Nucleus accumbens (tissue), 56 donors: ENCODE measurements at regions not wholly inside any gene's neighbourhood (a gene's known extent, or its start where the extent isn't known, plus 50 kb on each side); places are given as distances from the start of the nearest gene placed in this dataset.

ENCODE experiments used
- DNase-seq, 56 donors: peaks; one replicate each; lab custom pipeline; 2025; lab: John Stamatoyannopoulos, UW

DNA sequence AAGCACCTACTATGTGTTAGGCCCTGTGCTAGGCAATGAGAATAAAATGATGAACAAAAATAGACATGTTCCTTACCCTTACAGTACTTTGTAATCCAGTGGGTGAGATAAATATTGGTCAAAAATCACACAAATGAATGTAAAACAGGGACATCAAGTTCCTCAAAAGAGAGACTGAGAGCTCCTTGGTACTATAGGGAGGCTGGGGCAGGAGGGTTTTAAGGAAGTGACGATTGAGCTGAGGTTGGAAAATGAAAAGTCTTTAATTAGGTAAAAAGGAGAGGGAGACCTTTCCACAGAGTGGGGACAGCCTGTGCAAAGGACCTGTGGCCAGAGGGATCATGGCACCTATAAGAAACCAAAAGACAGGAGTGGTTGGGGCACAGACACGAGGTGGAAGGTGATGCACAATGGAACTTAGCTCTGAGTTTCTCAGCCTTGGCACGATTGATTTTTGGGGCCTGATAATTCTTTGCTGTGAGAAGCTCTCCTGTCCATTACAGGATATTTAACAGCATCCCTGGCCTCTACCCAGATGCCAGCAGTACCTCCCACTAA, 140.3 kb downstream of the CEP57L1 start:
- no peak for DNase-seq

DNA sequence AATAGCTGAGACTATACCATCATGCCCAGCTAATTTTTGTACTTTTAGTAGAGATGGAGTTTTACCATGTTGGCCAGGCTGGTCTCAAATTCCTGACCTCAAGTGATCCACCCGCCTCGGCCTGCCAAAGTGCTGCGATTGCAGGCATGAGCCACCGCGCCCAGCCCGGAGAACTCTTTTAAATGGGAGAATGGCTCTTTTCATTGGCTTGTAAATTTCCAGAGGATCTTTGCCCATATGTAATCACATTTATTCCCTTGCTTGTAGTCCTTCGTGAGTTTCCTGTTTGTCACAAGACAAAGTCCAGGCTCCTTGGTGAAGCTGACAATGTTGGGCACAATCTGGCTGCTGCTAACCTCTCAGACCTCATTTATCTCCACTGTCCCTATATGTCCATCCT, 135.1 kb downstream of the CEP57L1 start:
- no peak for DNase-seq

DNA sequence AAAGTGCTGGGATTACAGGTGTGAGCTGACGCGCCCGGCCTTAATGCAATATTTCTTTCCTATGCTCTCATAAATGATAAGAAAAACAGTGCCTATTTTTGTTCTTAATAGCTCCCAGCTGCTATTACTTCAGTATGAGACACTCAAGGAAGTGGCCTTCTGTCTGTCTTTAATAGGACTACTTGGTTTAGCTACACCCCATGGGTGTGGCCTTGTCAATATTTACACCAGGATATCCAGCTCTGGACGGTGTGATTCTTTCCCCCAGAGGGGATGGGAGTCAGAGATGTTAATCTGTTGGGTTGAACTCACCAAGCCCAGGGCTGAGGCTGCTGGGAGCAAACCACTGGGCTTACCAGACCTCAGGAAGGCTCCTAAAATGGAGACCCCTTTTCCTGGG, 134.2 kb downstream of the CEP57L1 start:
- DNase-seq: no peak

DNA sequence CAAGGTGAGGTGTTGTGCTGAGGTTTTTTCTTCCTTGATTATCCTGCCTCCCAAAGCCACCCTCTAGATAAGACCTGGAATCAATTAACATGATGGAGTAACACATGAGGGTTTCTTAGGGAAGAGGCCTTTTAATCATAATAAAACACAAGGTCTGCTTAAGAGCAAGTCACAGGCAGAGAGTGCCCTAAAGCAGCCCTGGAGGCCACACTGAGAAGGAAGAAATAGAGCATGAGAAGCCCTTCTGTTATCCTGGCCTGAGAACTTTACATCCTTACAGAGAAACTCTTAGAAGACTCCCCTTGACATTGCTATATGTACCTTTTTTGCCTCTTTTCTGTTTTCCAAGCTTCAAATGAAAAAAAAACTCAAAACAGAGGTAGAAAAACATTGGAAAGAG, 132.3 kb downstream of the CEP57L1 start:
- DNase-seq: no peak

DNA sequence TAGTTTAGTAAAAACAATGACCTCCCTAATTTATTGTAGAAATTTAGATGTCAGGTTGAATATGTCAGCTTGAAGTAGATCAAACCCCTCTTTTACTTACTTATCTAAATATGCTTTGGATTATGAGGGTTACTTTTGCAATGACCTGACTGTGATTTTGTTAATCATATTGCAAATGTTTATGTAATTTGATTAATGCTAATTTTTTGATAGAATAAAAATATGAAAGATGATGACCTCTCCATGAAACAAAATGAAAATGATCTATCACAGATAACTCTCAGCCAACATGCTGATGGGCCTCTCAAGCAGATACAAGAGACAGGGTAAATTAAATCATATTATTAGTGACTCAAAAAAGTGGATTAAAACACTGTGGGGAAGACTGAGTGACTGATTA, 131.0 kb downstream of the CEP57L1 start:
- DNase-seq: no peak

DNA sequence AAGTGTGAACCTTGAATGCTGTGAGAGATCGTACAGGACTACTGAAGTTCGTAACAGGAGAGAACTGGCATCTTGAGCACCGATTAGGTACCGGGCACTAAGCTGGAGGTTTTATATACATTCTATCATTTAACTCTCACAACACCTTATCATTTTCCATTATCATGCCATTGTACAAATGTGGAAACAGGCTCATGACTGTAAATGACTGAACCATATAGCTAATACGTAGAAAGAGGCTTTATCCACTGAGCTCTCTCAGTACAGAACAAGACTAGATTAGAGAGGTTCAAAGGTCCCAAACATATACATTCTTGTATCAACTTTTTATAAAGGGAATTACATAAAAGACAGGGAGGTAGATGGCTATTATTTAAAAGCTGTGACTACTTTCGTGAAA, 130.6 kb downstream of the CEP57L1 start:
- no peak for DNase-seq

DNA sequence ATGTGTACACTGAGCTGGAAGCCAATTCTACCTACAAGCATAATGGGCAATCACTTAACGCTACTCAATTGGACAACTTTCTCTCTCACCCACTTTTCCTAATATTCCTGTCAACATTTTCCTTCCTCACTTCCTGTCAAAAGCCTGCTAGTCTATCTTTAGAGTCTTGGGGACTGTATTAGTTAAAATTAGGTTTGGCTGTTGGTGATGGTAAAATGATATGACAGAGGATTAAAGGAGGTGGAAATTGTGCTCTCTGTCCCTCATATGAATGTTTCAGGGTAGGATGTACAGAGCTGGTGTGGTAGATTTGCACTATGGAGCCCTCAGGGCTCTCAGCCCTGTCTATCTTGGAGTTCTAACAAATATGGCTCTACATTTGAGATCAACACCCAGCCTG, 129.7 kb downstream of the CEP57L1 start:
- DNase-seq: no peak

DNA sequence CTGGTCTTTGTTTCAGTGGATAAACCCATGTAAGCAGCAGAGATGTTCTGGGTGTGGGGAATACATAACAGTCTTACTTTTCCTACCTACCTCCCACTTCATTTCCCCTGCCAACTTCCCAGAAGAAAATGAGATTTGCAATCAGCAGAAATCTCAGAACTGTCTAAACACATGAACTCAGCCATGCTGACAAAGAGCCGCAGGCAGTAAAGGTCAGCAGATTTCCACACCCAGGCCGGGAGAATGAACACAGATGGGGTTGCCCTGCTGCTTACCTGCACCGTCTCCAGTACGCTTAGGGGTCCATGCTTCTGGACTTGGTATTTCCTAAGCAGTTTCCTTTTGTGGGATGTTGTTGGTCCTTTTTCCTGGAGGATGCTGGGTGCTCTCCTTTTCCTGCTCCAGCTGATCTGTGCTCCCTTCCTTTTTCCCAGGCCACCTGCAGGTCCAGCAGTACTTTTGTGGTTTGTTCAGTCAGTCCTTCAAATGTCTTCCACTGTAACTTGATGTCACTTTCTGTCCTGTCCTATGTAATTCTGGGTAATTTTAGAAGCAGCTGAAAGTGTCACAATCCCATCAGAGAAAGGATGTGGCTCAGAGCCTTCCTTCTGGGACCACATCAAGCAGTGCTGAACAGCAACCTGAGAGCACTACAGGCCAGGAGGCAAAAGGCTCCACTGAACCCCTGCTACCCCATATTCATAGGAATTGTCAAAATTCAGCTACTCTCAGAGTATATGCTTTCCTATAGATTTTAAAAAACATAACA, 129.0 kb downstream of the CEP57L1 start:
- DNase-seq: no peak

DNA sequence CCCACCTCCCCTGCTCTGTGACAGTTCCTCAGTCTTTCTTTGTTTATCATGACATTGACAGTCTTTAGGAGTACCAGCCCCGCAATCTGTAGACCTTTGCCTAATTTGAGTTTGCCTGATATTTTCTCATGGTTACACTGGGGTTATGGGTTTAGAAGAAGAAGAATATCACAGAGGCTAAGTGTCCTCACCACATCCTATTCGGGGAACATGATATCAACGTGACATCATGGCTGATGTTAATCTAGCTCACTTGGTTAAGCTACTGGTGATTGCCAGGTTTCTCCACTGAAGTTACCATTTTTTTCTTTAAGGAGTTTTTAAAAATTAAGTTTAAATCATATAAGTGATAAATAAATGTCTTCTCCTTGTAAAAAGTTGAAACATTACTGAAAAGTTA, 127.5 kb downstream of the CEP57L1 start:
- no peak for DNase-seq

DNA sequence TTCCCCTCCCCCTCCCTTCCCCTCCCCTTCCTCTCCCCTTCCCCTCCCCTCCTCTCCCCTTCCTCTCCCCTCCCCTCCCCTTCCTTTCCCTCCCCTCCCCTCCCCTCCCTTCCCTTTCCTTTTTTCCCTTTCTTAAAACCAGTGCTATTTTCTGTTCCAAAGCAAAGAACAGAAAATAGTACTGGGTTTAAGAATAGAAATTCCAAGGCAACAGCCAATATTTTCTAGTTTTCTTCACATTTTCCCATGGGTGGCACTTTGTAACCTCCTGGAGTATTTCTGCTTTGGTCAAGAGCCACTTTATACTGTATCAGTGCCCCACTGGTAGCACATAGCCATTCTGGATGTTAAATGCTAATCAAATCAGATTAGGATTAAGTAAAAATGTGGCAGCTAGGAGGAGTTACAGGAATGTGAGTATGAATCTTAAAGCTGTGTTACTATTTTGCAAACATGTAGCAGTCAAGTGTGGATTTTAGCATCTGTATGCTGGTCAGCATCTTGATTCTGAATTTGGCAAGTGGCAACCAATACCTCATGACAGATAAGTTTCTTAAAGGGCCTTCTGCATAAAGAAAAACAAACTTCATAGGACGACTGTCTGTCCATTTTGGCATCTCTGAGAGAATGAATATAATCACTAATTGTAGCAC, 126.4 kb downstream of the CEP57L1 start:
- no peak for DNase-seq
